WERI-Rb-1 (cell line): ENCODE measurements at regions not wholly inside any gene's neighbourhood (a gene's known extent, or its start where the extent isn't known, plus 50 kb on each side); places are given as distances from the start of the nearest gene placed in this dataset.
"Not testable (repeated sequence)": the region's sequence is repeated elsewhere in the genome, so short reads cannot be mapped to it uniquely, and the experiment has no call there.

ENCODE experiments used
- DNase-seq: peaks from one replicate; pipeline ENCODE4 v3.0.0-alpha.2; 2020
- H3K27ac ChIP-seq: fragments of 250-450 bp; sonication (Bioruptor Pico); 2 replicates; pipeline ENCODE4 v1.5.1; 2020; ENCODE audit warnings: mild to moderate bottlenecking, moderate library complexity
- H3K27me3 ChIP-seq: fragments of 250-450 bp; sonication (Bioruptor Pico); 2 replicates; pipeline ENCODE4 v1.5.1; 2021; ENCODE audit warnings: mild to moderate bottlenecking, low read depth, moderate library complexity; ENCODE audit not compliant: insufficient read depth, severe bottlenecking
- H3K36me3 ChIP-seq: fragments of 250-450 bp; sonication (Bioruptor Pico); 2 replicates; pipeline ENCODE4 v1.5.1; 2020; ENCODE audit warnings: mild to moderate bottlenecking, moderate library complexity
- H3K4me3 ChIP-seq: 2 replicates; pipeline ENCODE4 v1.5.1; 2011; ENCODE audit warnings: low read depth, mild to moderate bottlenecking, control low read depth, low read length
- H3K9me3 ChIP-seq: fragments of 250-450 bp; sonication (Bioruptor Pico); 2 replicates; pipeline ENCODE4 v1.5.1; 2021; ENCODE audit warnings: mild to moderate bottlenecking, moderate library complexity; ENCODE audit not compliant: severe bottlenecking
- TF ChIP-seq, protein P1 (sequence below): IDR thresholded peaks from 2 replicates; pipeline ENCODE4 v1.5.1; 2011; ENCODE audit warnings: low read depth, mild to moderate bottlenecking, control low read depth, inconsistent platforms, low read length

DNA sequence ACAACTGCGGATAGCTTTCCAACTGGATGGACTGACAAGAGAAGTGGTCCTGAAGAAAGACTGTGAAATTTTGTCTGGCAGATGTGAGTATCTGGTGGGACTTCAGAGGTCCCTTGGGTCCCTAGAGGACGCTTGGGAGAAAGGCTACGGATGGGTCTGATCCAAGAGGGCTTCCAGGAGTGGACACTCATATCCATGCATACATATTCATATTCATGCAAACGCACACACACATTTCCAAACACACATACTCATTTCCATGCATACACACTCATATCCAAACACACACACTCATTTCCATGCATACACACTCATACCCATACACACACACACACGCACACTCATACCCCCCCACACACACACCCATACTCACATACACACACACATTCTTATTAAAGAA, 200.2 kb upstream of the DDX18 start:
- Histone ChIP-seq H3K27me3 (peaks cover 53% of the 10 kb centered on the region), H3K36me3 (no peaks in the 10 kb centered on the region), H3K4me3 (no peak overlapping the region), H3K9me3 (peaks cover 2% of the 10 kb centered on the region), H3K27ac (no peak overlapping the region)
- no peak for DNase-seq
- TF ChIP-seq, protein P1, sequence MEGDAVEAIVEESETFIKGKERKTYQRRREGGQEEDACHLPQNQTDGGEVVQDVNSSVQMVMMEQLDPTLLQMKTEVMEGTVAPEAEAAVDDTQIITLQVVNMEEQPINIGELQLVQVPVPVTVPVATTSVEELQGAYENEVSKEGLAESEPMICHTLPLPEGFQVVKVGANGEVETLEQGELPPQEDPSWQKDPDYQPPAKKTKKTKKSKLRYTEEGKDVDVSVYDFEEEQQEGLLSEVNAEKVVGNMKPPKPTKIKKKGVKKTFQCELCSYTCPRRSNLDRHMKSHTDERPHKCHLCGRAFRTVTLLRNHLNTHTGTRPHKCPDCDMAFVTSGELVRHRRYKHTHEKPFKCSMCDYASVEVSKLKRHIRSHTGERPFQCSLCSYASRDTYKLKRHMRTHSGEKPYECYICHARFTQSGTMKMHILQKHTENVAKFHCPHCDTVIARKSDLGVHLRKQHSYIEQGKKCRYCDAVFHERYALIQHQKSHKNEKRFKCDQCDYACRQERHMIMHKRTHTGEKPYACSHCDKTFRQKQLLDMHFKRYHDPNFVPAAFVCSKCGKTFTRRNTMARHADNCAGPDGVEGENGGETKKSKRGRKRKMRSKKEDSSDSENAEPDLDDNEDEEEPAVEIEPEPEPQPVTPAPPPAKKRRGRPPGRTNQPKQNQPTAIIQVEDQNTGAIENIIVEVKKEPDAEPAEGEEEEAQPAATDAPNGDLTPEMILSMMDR: no peak

DNA sequence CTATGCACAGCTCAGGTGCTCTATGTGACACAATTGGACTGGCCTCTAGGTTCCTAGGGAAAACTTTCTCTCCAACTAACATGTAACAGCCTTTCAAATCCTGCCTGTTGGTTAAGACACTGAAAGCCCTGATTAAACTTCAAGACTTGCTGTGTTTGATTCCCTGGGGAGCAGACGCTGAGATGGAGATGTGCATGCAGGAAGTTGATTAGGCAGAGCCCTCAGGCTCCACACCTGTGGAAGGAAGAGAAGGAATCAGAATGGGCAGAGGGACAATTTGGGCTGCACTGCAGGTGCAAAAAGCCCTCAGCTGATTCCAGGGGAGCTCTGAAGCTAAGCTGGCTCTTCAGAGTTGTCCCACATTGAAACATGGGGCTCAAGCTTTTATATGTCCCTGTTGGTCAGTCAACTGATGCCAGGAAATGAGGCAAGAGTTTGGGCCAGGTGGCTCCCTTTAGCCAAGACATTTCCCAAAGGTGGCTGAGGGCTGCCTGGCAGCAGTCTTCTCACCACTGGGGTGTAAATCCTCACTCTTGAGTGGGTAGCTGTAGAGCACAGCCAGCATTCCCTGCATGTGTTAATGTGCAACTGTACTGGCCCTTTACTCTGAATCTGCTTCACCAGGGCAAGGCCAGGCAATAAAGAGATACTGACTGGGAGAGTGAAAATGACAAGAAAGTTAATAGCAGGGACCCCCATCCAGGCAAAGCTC, 199.5 kb upstream of the DDX18 start:
- H3K27me3 ChIP-seq: peaks cover 56% of the 10 kb centered on the region
- no peak for DNase-seq
- TF ChIP-seq, protein P1: no peak
- H3K9me3 ChIP-seq: peaks cover 2% of the 10 kb centered on the region
- H3K4me3 ChIP-seq: no peak overlapping the region
- no peak overlapping the region for H3K27ac ChIP-seq
- no peaks in the 10 kb centered on the region for H3K36me3 ChIP-seq

DNA sequence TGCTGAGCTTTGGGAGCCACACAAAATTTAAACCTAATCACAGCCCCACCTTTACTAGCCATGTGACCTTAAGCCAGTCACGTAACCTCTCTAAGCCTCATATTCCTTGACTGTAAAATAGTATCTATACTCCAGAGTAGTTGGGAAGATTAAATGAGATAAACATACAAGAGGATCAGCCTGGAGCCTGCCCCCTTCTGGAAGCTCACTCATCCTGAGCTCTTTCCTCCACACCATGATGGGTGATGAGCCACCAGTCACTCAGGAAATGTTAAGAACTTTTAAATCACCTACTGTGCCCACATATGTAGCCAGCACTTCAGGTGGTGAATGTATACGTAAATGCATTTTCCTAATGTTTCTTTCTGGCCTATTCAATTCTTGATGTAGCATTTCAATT, 195.9 kb upstream of the DDX18 start:
- Histone ChIP-seq H3K27me3 (peaks cover 55% of the 10 kb centered on the region), H3K4me3 (no peak overlapping the region), H3K9me3 (no peaks in the 10 kb centered on the region), H3K27ac (no peak overlapping the region), H3K36me3 (no peaks in the 10 kb centered on the region)
- TF ChIP-seq, protein P1: no peak
- DNase-seq: no peak

DNA sequence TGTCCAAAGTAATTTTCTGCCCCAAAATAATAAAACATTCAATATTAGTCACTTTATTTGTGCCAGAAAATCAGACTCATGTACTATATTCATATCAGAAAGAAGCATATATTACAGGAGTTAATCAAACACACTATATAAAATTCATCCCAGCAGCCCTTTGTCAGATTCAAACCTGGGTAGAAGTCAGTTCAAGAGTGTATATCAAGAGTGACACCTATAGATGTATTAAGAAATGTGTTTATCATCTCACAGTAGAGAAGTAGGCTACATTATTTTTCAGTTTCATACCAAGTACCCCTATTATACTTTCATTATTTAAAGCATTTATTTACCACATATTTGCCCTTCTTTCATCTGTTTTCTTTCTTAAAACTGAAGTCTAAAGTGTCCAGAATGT, 193.2 kb upstream of the DDX18 start:
- TF ChIP-seq, protein P1: no peak
- H3K9me3 ChIP-seq: no peaks in the 10 kb centered on the region
- H3K27ac ChIP-seq: no peak overlapping the region
- no peak for DNase-seq
- H3K4me3 ChIP-seq: no peak overlapping the region
- no peaks in the 10 kb centered on the region for H3K36me3 ChIP-seq
- peaks cover 39% of the 10 kb centered on the region for H3K27me3 ChIP-seq

DNA sequence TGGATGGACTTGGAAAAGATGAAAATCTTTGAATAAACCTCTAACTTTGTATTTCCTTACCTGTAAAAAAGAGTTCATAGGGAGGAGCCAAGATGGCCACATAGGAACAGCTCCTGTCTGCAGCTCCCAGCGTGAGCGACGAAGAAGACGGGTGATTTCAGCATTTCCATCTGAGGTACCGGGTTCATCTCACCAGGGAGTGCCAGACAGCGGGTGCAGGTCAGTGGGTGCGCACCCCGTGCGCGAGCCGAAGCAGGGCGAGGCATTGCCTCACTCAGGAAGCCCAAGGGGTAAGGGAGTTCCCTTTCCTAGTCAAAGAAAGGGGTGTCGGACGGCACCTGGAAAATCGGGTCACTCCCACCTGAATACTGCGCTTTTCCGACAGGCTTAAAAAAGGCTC, 191.3 kb upstream of the DDX18 start:
- not testable (repeated sequence) for DNase-seq, H3K9me3 ChIP-seq, H3K27ac ChIP-seq, H3K4me3 ChIP-seq, H3K36me3 ChIP-seq
- H3K27me3 ChIP-seq: peaks cover 35% of the 10 kb centered on the region

DNA sequence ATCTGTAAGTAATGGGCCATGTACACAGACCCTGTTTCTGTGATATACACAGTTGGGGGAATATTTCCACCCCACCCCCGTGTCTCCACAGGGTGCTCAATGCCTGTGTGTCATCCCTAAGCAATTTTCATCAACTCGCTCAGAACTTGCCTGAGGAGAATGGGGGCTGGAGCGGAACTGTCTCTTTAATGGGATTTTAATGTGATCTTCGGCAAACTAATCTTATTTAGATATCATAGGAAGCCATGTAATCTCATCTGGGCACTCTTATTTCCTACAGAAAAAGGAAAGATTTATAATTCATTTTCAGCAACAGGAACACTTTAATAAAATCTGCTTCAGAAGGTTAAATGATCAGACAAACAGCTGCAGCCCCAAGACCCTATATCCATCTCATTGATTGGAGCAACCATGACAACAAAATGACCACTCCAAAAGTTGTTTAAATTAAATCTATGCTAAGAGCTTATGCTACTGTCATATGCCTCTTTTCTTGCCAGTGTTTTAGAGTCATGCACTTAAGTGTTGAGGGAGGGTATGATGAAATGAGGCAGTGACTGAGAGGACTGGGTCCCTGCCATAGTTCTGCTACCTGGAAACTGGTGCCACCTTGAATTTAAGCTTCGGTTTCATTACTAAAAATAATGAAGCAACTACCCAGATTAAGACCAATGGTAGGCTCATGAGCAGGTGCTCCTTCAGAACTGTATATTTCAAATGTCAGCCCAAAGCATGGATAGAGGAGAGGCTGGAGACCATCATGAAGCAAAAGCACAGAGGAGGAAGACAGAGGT, 183.1 kb upstream of the DDX18 start:
- no peaks in the 10 kb centered on the region for H3K9me3 ChIP-seq
- H3K36me3 ChIP-seq: no peaks in the 10 kb centered on the region
- no peak overlapping the region for H3K4me3 ChIP-seq
- TF ChIP-seq, protein P1: no peak
- no peak for DNase-seq
- no peak overlapping the region for H3K27ac ChIP-seq
- peaks cover 44% of the 10 kb centered on the region for H3K27me3 ChIP-seq
